ENCODE measurements at regions not wholly inside any gene's neighbourhood (a gene's known extent, or its start where the extent isn't known, plus 50 kb on each side); places are given as distances from the start of the nearest gene placed in this dataset.
"Not testable (repeated sequence)": the region's sequence is repeated elsewhere in the genome, so short reads cannot be mapped to it uniquely, and the experiment has no call there.

DNA sequence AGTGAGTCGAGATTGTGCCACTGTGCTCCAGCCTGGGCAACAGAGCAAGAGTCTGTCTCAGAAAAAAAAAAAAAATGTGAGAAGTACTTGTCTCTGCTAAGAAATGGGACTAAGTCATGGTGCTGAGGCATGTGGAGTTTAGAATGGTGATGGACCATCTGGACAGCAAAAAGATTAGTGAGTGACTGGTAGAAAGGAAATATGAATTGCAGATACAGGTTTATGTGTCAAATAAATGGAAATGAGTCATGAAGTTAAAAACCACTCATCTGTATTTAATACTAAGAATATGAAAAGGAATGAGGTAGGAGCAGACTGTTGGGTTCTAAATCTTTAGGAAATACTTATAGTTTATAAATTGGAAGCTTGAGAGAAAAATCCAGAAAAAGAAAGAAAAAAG lies 625.7 kb upstream of the ANKRD30A start:
- no peak for DNase-seq (ENCODE audit: low spot score)

DNA sequence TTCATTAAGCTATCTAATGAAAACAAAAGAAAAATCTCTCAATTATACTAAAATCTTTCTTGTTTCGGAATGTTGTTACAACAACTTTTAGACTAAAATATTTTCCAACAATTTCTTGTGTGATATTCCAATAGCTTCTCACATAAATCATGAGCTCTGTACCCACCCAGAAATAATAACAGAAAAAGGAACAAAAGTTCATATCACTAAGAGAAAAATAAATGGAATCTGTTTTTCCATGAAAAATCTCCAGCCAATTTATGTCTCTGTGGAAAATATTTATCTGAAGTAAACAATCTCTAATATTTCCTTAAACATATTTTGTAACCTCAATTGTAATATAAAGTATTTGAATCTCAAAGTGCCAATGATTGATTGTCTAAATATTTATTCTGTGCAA lies 628.6 kb upstream of the ANKRD30A start:
- DNase-seq (ENCODE audit: low spot score): no peak

DNA sequence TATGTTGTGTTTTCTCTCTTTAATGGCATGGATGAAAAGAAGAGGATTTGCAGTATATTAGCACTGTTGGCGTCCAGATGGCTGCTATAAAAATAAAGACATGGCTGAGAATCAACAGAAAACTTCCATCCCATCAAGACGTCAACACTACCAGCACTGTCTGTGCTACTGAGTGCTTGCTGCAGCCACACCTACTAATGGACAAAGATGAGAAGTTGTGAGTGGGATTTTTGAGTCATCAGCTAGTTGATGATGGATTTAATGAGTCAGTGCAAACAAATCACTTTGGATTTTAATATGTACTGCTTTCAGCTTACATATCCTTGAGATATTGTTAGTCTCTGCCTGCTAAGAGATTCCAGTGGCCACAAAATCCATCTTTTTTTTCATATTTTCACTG lies 631.0 kb upstream of the ANKRD30A start:
- DNase-seq (ENCODE audit: low spot score): no peak

DNA sequence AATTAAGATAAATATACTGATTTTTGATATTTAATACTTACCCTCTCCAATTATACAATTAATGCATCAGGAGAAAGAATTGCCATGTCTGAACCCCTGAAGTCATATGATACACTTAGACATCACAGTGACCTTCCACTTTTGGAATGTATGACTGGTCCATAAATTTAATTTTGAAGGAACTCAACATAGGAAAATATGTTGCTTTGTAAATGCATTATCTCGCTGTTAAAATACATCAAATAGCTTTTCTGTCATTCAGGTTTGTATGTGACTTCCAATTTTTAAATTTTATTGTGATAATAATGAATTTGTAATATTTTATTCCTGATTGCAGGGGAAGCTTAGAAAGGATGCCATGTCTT lies 631.9 kb upstream of the ANKRD30A start:
- no peak for DNase-seq (ENCODE audit: low spot score)

DNA sequence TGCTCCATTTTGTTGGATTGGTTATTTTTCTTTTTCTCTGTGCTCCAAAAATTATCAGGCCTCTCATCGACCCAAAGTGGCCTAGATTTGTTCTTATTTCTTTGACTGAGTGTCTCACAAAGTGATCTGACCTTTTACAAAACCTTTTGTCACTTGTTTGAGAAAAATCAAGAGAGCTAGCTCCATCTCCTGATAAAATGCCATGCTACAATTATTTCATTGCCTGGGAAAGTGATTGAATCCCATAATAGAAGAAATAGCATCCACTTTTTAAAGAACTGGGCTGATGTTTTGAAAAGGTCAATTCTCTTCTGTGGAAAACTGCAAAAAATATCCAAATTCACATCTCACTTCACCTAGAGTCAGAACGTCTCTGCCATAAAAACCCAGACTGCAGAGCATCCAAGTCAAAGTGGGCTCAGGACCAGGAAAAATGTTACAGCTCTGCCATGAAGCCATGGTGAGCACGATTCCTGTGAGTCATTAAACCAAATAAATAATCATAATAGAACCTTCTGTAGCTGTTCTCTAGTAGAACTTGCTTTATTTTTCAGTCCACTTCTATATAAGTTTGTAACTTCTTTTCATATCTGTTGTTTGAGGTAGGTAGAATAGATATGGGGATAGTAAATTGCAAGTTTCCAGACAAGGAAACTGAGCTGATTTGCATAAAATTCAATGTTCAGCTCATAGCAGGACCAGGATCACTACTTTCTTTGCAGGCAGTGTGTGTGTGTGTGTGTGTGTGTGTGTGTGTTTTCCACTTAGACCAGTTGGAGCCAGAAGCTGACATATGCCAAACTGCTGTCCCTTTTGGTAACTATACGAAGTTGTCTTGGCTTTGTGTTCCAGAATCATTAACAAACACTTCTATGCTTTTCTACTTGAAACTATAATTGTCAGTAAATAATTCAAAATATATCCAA lies 632.5 kb upstream of the ANKRD30A start:
- DNase-seq (ENCODE audit: low spot score): no peak

DNA sequence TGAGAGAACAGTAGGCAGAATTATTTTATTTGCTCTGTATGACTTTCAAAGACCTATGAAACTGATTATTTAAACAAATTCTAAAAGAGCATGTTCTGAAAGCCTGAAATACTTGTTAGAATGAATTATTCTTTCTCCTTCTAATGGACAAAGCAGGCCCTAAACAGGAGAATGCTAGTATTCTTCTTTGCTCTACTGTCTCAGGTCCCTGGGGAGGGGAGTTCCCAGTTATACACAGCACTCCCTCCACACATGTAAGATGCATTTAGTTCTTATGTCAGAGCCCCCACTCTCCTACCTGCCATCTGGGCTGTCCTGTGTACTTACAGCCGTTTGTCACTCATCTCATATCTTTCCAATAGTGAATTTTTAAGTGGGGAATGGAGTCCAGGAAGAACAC lies 633.5 kb upstream of the ANKRD30A start:
- no peak for DNase-seq (ENCODE audit: low spot score)

DNA sequence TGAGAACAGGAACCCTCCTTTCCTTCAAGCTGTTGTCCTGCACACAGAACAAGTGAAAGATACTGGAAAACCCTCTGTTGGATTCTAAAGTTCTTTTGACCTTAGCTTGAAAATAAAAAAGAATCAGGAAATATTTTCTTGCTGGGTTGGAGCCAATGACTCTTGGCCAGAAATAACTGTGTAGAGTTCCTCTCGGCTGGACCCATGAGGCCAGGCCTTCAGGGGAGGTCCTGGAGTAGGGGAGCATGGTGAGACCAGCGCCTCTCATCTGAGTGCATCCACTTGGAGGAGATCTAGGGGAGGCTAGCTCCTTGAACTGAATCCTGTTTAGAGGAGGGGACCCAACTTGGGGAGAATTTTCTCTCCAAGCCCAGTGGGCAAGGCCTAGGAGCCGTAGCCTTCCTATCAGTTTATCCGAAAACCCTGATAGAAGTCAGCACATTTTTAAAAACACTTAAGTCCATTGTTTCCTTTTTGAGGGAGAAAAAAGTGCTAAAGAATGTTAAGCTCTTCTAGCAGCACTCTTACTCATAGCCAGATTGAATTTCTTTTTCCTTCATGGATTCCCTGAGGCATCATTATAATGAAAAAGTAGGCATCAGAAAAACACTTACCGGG lies 635.7 kb upstream of the ANKRD30A start:
- DNase-seq (ENCODE audit: low spot score): no peak

DNA sequence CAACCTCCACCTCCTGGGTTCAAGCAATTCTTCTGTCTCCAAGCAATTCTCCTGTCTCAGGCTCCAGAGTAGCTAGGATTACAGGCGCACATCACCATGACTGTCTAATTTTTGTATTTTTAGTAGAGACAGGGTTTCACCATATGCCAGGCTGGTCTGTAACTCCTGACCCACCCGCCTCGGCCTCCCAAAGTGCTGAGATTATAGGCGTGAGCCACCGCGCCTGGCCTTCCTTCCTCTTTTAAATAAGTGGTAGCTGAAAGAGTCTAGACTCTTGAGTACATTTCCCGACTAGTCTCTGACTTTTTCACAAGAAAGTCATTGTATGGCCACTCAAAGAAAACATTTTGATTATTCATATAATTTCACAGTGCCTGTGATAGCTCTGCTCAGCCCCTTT lies 636.2 kb upstream of the ANKRD30A start:
- no peak for DNase-seq (ENCODE audit: low spot score)

DNA sequence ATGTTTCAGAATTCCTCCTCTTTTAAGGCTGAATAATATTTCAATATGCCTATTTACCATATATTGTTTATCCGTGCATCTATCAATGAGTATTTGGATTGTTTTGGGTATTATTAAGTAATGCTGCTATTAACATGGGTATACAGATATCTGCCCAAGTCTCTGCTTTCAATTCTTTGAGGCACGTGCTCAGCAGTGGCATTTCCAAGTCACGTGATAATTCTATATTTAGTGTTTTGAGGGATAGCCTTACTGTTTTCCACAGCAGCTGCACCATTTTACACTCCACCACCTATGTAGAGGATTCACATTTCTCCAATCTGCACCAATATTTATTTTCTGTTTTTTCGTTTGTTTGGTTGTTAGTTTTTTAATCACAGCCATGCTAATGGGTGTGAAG lies 636.8 kb upstream of the ANKRD30A start:
- no peak for DNase-seq (ENCODE audit: low spot score)

DNA sequence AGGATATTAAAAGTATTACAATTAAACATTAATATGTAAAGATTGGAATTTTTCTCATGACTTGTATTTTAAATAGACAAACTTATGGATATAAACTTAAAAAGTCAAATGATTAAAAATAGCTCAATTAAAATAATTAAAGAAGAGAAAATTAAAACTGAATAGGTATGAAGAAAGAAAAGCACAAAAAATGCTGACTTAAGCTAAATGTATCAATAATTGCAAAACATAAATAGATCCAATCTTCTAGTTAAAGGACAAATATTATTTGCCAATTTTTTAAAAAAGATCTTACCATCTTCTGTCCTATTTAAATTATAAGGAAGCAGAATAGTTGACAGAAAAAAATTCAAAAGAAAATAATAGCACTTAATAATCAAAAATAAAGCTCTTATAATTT lies 646.3 kb upstream of the ANKRD30A start:
- DNase-seq (ENCODE audit: low spot score): no peak

DNA sequence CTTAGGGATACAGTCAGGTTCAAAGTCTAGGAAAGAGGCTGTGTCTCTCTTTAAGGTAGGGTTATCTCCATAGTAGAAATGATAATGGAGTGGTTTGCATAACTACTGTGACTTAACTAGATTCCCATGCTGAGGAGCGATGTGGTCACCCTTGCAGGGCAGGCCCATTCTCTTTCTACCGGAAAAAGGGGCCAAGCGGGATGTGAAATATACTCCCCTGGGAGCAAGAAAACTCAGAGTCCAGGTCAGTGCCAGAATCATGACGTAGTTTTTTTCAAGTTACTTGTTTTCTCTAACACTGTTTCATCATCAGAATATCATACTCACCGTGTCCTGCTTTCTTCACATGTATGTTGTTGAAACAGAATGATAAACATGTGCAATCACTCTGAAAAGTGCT lies 649.0 kb upstream of the ANKRD30A start:
- DNase-seq (ENCODE audit: low spot score): no peak

DNA sequence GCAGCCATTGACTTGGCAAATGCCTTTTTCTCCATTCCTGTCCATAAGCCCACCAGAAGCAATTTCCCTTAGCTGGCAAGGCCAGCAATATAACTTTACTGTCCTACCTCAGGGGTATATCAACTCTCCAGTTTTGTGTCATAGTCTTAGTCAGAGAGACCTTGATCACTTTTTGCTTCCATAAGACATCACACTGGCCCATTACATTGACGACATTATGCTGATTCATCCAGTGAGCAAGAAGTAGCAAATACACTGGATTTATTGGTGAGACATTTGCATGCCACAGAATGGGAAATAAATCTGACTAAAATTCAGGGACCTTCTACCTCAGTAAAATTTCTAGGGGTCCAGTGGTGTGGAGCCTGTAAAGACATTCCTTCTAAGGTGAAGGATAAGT lies 649.7 kb upstream of the ANKRD30A start:
- no peak for DNase-seq (ENCODE audit: low spot score)

DNA sequence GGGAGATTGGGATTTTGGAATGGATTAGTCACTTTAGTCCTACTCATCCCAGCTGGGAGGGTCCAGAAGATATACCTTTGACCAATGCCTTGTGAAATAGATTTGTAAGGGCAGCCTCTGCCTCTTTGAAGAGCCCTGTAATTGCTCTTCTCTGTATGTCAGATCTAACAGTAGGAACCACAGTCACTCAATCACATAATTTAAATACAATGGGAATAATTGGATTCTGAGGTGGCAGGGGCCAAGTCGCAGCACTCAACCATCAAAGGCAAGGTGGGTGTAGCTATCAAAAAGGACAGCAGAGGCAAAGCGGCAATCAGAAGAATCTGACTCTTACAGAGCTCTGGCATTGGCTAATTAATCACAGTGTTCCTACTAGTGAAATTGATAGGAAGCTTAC lies 650.9 kb upstream of the ANKRD30A start:
- DNase-seq (ENCODE audit: low spot score): no peak

DNA sequence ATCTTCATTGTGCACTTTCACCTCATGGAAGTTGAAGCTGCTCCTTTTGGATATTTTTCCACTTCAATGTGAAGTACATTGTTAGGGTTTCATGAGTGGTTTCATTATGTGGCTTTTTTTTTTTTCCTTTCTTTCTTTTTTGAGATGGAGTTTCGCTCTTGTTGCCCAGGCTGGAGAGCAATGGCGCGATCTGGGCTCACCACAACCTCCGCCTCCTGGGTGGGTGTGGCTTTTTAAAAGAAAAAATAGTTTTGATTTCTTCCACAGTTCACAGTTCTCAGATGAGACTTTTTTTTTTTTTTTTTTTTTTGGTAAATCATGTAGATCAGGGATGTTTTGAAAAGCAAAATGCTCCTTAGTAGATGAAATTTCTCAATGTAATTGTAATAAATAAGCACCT lies 652.3 kb upstream of the ANKRD30A start:
- DNase-seq (ENCODE audit: low spot score): no peak

DNA sequence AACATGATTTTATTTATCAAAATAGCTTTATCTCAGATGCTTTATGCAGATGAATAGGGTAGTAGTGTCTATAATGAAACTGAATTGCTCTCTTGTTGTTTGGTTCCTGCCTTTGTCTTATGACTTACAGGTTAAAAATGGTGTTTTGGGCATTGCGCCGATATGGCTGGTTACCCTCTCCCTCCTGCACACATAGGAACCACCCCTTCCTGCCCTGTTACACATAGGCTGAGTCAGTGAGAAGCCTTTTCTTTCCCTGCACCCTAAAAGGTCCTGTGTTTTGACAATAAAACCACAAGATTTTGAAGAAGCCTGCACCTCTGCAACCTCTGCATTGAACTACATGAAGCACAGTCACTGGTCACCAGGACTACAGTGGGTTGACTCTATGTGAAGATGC lies 655.8 kb upstream of the ANKRD30A start:
- DNase-seq (ENCODE audit: low spot score): no peak

DNA sequence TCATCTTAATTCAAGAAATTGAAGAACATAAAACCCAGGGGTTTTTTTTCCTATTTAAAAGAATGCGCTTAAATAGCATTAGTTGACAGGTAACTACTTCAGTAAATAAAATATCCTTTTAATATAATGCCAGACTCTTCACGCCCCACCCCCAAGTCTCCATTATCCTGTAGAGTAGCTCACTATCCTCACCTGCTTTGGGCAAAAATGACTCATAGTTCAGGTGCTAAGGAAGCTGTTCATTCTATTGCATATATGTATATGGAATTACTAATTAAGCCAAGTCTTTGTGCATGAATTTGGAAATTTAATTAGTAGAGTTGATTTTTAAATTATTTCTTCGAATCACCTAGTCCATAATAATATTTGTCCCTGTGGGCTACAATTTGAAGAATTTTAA lies 656.8 kb upstream of the ANKRD30A start:
- DNase-seq (ENCODE audit: low spot score): no peak

DNA sequence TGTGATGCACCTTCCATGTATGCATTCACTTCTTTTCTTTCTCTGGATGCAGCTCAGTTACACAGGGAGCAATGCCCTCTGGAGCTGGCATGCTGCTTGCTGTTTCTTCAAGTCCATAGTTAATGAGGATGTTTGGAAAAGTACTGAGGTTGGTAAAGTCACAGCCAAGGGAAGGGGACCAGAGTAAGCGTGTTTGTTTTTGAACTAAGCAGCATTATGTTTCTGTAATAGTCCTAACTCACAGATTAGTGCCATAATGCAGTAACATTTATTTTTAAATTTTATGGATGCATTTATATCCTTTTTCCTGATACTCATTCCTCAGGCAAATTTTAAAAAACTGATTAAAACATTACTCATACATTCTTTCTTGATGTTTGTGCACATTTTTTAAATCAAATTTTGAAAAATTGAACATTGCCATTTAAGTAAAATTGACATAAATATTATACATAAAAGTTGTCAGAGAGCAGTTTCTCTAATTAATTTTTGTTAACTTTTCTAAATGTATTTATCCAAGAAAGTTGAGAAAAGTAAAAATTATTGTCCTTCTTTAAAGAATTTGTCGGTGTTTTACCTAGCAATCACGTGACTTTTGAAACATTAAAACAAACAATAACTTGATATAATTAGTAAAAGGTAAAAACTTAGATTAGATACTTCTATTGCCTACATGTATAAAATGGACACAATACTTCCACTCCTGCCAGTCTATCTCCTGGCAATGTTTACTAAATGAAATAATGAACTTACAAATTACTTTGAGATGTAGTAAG lies 659.6 kb upstream of the ANKRD30A start:
- no peak for DNase-seq (ENCODE audit: low spot score)

DNA sequence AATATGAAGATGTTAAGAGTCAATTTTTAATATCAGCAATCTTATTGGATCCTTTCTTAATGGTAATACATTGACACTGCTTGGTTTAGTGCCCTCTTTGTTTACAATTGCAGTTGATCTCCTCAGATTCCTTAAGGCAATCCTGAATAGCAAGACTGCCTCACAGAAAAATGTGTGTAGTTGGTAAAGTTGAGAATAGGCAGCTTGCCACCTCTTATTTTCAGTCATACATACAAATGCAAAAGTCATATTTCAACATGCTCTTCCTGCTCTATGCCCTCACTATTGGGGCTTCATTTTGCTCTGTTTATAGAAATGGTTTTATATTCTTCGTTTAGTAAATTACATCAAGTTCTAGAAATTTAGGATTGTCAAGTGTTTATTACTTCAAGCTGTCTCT lies 661.1 kb upstream of the ANKRD30A start:
- DNase-seq (ENCODE audit: low spot score): no peak

DNA sequence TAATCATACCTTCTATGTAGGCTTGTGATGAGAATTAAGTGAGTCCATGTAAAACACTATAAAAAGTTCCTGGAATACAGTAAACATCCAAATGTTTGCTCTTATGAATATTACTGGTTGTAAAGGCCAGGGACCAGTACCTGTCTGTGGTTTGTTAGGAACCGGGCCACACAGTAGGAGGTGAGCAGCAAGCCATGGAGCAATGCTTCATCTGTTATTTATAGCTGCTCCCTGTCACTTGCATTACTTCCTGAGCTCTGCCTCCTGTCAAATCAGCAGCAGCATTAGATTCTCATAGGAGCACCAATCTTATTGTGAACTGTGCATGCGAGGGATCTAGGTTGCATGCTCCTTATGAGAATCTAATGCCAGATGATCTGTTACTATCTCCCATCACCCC lies 662.0 kb upstream of the ANKRD30A start:
- DNase-seq (ENCODE audit: low spot score): no peak

DNA sequence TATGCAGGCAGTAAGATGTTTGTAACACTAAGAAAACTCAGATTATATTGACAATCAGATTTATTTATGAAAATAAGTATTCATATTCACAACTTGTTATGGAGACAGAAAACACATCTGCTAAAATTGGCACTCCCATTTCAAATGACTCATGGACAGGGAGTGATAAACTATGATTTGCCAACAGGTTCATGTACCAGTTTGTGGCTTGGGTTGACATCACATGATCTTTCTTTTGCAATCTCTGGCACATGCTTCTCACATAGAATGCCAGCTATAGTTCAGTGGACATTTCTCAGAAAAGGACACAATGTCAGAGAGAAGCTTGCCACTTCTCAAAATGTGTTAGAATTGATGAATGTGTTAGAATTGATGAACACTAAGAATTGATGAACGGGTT lies 663.2 kb upstream of the ANKRD30A start:
- DNase-seq (ENCODE audit: low spot score): no peak

DNA sequence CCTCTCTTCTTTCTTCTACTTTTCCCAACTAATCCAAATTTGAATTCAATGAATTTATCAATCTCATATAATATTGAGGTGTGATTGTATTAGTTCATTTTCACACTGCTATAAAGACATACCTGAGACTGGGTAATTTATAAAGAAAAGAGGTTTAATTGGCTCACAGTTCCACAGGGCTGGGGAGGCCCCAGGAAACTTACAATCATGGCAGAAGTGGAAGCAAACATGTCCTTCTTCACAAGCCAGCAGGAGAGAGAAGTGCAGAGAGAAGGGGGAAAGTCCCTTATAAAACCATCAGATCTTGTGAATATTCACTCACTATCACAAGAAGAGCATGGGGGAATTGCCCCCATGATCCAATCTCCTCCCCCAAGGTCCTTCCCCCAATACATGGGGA lies 667.0 kb upstream of the ANKRD30A start:
- not testable (repeated sequence) for DNase-seq (ENCODE audit: low spot score)

DNA sequence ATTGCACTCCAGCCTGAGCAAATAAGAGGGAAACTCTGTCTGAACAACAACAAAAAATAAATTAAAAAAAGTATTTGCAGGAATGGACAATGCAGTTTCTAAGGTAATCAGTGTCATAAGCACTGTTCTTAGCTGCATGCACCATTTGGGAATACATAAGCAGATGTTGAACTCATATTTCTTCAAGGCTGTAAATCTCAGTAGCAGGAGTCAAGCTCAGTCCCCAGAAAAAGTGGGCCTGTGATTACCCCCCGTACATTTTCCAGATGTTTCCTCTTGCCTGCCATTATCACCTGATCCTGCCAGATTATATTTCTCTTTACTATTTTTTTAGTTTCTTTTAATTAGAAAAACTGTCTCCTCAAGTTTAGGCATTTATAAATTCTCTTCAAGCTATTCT lies 667.6 kb upstream of the ANKRD30A start:
- no peak for DNase-seq (ENCODE audit: low spot score)
